Cardiac muscle cell (in vitro differentiated cells and primary cell): ENCODE measurements at regions not wholly inside any gene's neighbourhood (a gene's known extent, or its start where the extent isn't known, plus 50 kb on each side); places are given as distances from the start of the nearest gene placed in this dataset.

ENCODE experiments used
- DNase-seq, 2 donors: peaks; one replicate each; pipeline versions ENCODE4 v3.0.0 to v3.0.0-alpha.2; 2010 to 2017; ENCODE audit warnings: low read depth in 1 of 2, low spot score in 1 of 2
- H3K27ac ChIP-seq: fragments of 200-600 bp; sonication (generic); 2 replicates; pipeline ENCODE4 v1.5.1; 2016
- H3K27me3 ChIP-seq: fragments of 200-600 bp; sonication (generic); 2 replicates; pipeline ENCODE4 v1.6.0; 2016; ENCODE audit warnings: control low read depth
- H3K36me3 ChIP-seq: fragments of 200-600 bp; sonication (generic); 2 replicates; pipeline ENCODE4 v1.5.1; 2016; ENCODE audit warnings: control low read depth
- H3K4me1 ChIP-seq: fragments of 200-600 bp; sonication (generic); 2 replicates; pipeline ENCODE4 v1.8.1; 2017; ENCODE audit warnings: low read depth, mild to moderate bottlenecking, mixed run types
- H3K4me3 ChIP-seq: fragments of 200-600 bp; sonication (generic); 2 replicates; pipeline ENCODE4 v1.5.1; 2016; ENCODE audit warnings: mild to moderate bottlenecking
- H3K9me3 ChIP-seq: fragments of 200-600 bp; sonication (generic); 2 replicates; pipeline ENCODE4 v1.5.1; 2017; ENCODE audit warnings: low read depth, mild to moderate bottlenecking, control low read depth
- TF ChIP-seq, protein P1 (sequence below): IDR thresholded peaks from 2 replicates; pipeline ENCODE4 v1.5.1; 2012; ENCODE audit warnings: low read depth, mild to moderate bottlenecking, low read length

DNA sequence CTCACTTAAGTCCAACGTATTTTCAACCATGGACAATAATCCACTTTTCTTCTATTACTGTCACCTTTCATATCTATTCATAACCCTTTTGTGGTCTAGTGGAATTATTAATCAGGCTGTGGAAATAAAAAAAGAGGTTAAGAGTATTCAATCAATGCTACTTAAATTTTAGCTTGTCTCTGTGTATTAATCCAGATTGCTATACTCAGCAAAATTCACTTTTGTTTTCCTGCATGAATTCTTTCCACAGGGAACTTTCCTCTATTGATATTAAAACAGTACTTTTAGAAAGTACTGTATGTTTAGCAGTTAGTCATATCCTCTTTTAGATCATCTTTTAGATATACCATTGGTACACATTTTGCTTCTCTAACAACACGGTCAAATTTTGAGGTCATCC, 1033.0 kb upstream of the ADGRL2 start:
- H3K27ac ChIP-seq = no peak overlapping the region
- no peak for DNase-seq
- no peaks in the 10 kb centered on the region for H3K4me1 ChIP-seq
- H3K36me3 ChIP-seq = no peaks in the 10 kb centered on the region
- TF ChIP-seq, protein P1, sequence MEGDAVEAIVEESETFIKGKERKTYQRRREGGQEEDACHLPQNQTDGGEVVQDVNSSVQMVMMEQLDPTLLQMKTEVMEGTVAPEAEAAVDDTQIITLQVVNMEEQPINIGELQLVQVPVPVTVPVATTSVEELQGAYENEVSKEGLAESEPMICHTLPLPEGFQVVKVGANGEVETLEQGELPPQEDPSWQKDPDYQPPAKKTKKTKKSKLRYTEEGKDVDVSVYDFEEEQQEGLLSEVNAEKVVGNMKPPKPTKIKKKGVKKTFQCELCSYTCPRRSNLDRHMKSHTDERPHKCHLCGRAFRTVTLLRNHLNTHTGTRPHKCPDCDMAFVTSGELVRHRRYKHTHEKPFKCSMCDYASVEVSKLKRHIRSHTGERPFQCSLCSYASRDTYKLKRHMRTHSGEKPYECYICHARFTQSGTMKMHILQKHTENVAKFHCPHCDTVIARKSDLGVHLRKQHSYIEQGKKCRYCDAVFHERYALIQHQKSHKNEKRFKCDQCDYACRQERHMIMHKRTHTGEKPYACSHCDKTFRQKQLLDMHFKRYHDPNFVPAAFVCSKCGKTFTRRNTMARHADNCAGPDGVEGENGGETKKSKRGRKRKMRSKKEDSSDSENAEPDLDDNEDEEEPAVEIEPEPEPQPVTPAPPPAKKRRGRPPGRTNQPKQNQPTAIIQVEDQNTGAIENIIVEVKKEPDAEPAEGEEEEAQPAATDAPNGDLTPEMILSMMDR = no peak
- no peaks in the 10 kb centered on the region for H3K27me3 ChIP-seq
- H3K4me3 ChIP-seq = no peak overlapping the region
- no peaks in the 10 kb centered on the region for H3K9me3 ChIP-seq

GRCh38 chr1:80759354-80759753, 1041.4 kb upstream of the ADGRL2 start:
- no peak for DNase-seq
- H3K36me3 ChIP-seq = no peaks in the 10 kb centered on the region
- no peaks in the 10 kb centered on the region for H3K9me3 ChIP-seq
- TF ChIP-seq, protein P1 = no peak
- H3K4me3 ChIP-seq = no peak overlapping the region
- H3K27me3 ChIP-seq = no peaks in the 10 kb centered on the region
- no peak overlapping the region for H3K27ac ChIP-seq
- no peaks in the 10 kb centered on the region for H3K4me1 ChIP-seq

DNA sequence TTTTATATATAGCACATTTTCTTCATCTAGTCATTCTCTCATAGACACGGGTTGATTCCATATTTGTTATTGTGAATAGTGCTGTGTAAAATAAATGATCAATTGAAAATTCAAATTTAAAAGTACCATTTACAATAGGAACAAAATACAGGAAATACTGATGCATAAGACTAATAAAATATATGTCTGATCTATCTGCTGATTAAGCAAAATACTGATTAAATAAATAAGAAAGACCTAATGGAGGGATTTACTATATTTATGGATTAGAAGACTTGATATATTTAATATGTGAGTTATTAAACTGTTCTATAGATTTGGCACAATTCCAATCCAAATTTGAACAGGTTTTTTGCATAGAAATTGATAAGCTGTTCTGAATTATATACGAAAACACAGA, 1044.8 kb upstream of the ADGRL2 start:
- Histone ChIP-seq H3K27ac (no peak overlapping the region), H3K4me3 (no peak overlapping the region), H3K27me3 (no peaks in the 10 kb centered on the region), H3K36me3 (no peaks in the 10 kb centered on the region), H3K9me3 (no peaks in the 10 kb centered on the region), H3K4me1 (no peaks in the 10 kb centered on the region)
- DNase-seq = no peak
- TF ChIP-seq, protein P1 = no peak

- Histone ChIP-seq H3K4me1 (no peaks in the 10 kb centered on the region), H3K27me3 (no peaks in the 10 kb centered on the region), H3K36me3 (no peaks in the 10 kb centered on the region), H3K9me3 (no peaks in the 10 kb centered on the region), H3K27ac (no peak overlapping the region), H3K4me3 (no peak overlapping the region)
- DNase-seq = no peak
- TF ChIP-seq, protein P1 = no peak
Measured at GRCh38 chr1:80751204-80751603, 1049.5 kb upstream of the ADGRL2 start.

GRCh38 chr1:80731241-80731894, 1069.4 kb upstream of the ADGRL2 start:
- no peak for DNase-seq
- H3K4me1 ChIP-seq = no peaks in the 10 kb centered on the region
- H3K27ac ChIP-seq = no peak overlapping the region
- H3K27me3 ChIP-seq = no peaks in the 10 kb centered on the region
- TF ChIP-seq, protein P1 = no peak
- no peaks in the 10 kb centered on the region for H3K36me3 ChIP-seq
- no peak overlapping the region for H3K4me3 ChIP-seq
- no peaks in the 10 kb centered on the region for H3K9me3 ChIP-seq
